Hepatocyte (in vitro differentiated cells): ENCODE measurements at regions not wholly inside any gene's neighbourhood (a gene's known extent, or its start where the extent isn't known, plus 50 kb on each side); places are given as distances from the start of the nearest gene placed in this dataset.

Experiments
- DNase-seq: peaks from one replicate; pipeline ENCODE4 v3.0.0-alpha.2; 2016; ENCODE audit warnings: low spot score
- H2AFZ ChIP-seq: fragments of 200-600 bp; sonication (generic); 2 replicates; pipeline ENCODE4 v1.6.0; 2016; ENCODE audit warnings: antibody characterized with exemption, mild to moderate bottlenecking
- H3K27ac ChIP-seq: fragments of 200-600 bp; sonication (generic); 2 replicates; pipeline ENCODE4 v1.5.1; 2016; ENCODE audit warnings: mild to moderate bottlenecking
- H3K27me3 ChIP-seq: fragments of 200-600 bp; sonication (generic); 2 replicates; pipeline ENCODE4 v1.6.1; 2016
- H3K36me3 ChIP-seq: fragments of 200-600 bp; sonication (generic); replicated peaks from 2 replicates; pipeline ENCODE4 v1.5.1; 2016; ENCODE audit warnings: low read depth; ENCODE audit not compliant: insufficient read depth
- H3K4me1 ChIP-seq: fragments of 200-600 bp; sonication (generic); 2 replicates; pipeline ENCODE4 v1.5.1; 2016; ENCODE audit warnings: mild to moderate bottlenecking, moderate library complexity; ENCODE audit not compliant: insufficient read depth
- H3K4me2 ChIP-seq: fragments of 200-600 bp; sonication (generic); 2 replicates; pipeline ENCODE4 v1.6.0; 2016
- H3K4me3 ChIP-seq: fragments of 200-600 bp; sonication (generic); 2 replicates; pipeline ENCODE4 v1.5.1; 2016; ENCODE audit warnings: mild to moderate bottlenecking
- H3K79me2 ChIP-seq: fragments of 200-600 bp; sonication (generic); 2 replicates; pipeline ENCODE4 v1.6.0; 2017; ENCODE audit warnings: mild to moderate bottlenecking
- H3K9me2 ChIP-seq: fragments of 200-600 bp; sonication (generic); replicated peaks from 2 replicates; pipeline ENCODE4 v1.6.0; 2017; ENCODE audit warnings: mild to moderate bottlenecking; ENCODE audit not compliant: insufficient read depth
- H3K9me3 ChIP-seq: fragments of 200-600 bp; sonication (generic); 2 replicates; pipeline ENCODE4 v1.5.1; 2016; ENCODE audit warnings: low read depth, mild to moderate bottlenecking
- H4K20me1 ChIP-seq: fragments of 200-600 bp; sonication (generic); 2 replicates; pipeline ENCODE4 v1.6.0; 2016; ENCODE audit warnings: mild to moderate bottlenecking; ENCODE audit not compliant: insufficient read depth, poor library complexity, severe bottlenecking
- CTCF ChIP-seq: fragments of 200-600 bp; sonication (generic); IDR thresholded peaks from 2 replicates; pipeline ENCODE4 v1.5.1; 2016; ENCODE audit warnings: antibody characterized with exemption, mild to moderate bottlenecking; ENCODE audit not compliant: poor library complexity
- EZH2 ChIP-seq: fragments of 200-600 bp; sonication (generic); IDR thresholded peaks from 2 replicates; pipeline ENCODE4 v1.6.1; 2016; ENCODE audit warnings: antibody characterized with exemption, mild to moderate bottlenecking, borderline replicate concordance
- EZH2phosphoT487 ChIP-seq: fragments of 200-600 bp; sonication (generic); IDR thresholded peaks from one replicate; pipeline ENCODE4 v1.6.1; 2018; ENCODE audit warnings: antibody characterized with exemption, mild to moderate bottlenecking, low read depth, moderate library complexity; ENCODE audit not compliant: unreplicated experiment, severe bottlenecking
- whole genome bisulfite sequencing: methylation state at CpG from one replicate; pipeline ENCODE4 v1.1.6; 2016; ENCODE audit warnings: low lambda C conversion rate; ENCODE audit errors: missing lambda C conversion rate; 5-methylcytosine and 5-hydroxymethylcytosine counted together

DNA sequence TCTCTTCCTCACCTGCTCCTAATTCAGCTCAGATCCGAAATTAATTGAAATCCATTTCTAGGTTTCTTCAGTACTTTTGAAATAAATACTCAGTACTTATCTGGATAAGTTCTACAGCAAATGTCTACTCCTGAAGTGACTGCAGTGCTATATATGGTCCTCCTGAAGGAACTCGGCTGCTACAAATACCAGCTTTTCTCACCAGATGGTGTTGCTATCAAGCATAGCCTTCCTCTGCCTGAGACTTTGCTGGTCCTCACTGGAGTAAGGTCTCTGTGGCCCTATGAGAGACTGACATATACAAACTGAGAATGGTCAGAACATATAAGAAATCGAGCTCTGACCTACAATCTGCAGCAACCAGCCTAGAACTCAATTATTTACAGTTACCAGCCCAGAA, 161.6 kb downstream of the NDFIP2 start:
- no peaks in the 10 kb centered on the region for H3K79me2 ChIP-seq
- TF ChIP-seq EZH2phosphoT487 (no peak), CTCF (no peak)
- H3K9me3 ChIP-seq: no peaks in the 10 kb centered on the region
- 89% methylated on average over 3 of the region's 3 CpGs for WGBS
- H3K4me1 ChIP-seq: peaks cover 4% of the 10 kb centered on the region
- H3K27ac ChIP-seq: no peak overlapping the region
- H3K36me3 ChIP-seq: no peaks in the 10 kb centered on the region
- no peak overlapping the region for H3K4me2 ChIP-seq
- no peaks in the 10 kb centered on the region for H4K20me1 ChIP-seq
- H2AFZ ChIP-seq: no peak overlapping the region
- H3K4me3 ChIP-seq: no peak overlapping the region
- no peak for DNase-seq
- H3K27me3 ChIP-seq: no peaks in the 10 kb centered on the region
- H3K9me2 ChIP-seq: no peaks in the 10 kb centered on the region

GRCh38 chr13:79637133-79637763, 156.3 kb downstream of the NDFIP2 start:
- no peak for DNase-seq
- no peak overlapping the region for H3K4me3 ChIP-seq

GRCh38 chr13:79631051-79631659, 150.2 kb downstream of the NDFIP2 start:
- Histone ChIP-seq H3K4me3 (no peak overlapping the region), H3K27me3 (no peaks in the 10 kb centered on the region), H3K4me1 (no peaks in the 10 kb centered on the region), H4K20me1 (no peaks in the 10 kb centered on the region), H3K9me3 (no peaks in the 10 kb centered on the region), H3K4me2 (no peak overlapping the region), H2AFZ (no peak overlapping the region), H3K36me3 (no peaks in the 10 kb centered on the region), H3K27ac (no peak overlapping the region), H3K9me2 (no peaks in the 10 kb centered on the region), H3K79me2 (no peaks in the 10 kb centered on the region)
- WGBS: 75% methylated on average over 3 of the region's 3 CpGs
- TF ChIP-seq EZH2phosphoT487: no peak
- peak; percentile 32 for TF ChIP-seq CTCF
- TF ChIP-seq EZH2: no peak
- DNase-seq: peak; percentile 59

More at GRCh38 chr13:79637133-79637763, 156.3 kb downstream of the NDFIP2 start:
- Histone ChIP-seq H2AFZ (no peak overlapping the region), H3K4me1 (no peaks in the 10 kb centered on the region), H3K27me3 (no peaks in the 10 kb centered on the region), H4K20me1 (no peaks in the 10 kb centered on the region), H3K36me3 (no peaks in the 10 kb centered on the region), H3K9me3 (no peaks in the 10 kb centered on the region), H3K79me2 (no peaks in the 10 kb centered on the region), H3K9me2 (no peaks in the 10 kb centered on the region), H3K27ac (no peak overlapping the region), H3K4me2 (no peak overlapping the region)
- WGBS: 53% methylated on average over 5 of the region's 5 CpGs
- no peak for TF ChIP-seq EZH2phosphoT487

- no peaks in the 10 kb centered on the region for H3K36me3 ChIP-seq
- H3K27ac ChIP-seq: no peak overlapping the region
- H3K9me2 ChIP-seq: no peaks in the 10 kb centered on the region
- H3K27me3 ChIP-seq: no peaks in the 10 kb centered on the region
- H3K4me2 ChIP-seq: peak overlapping the region; percentile 2
- H2AFZ ChIP-seq: no peak overlapping the region
- H3K4me1 ChIP-seq: no peaks in the 10 kb centered on the region
- no peaks in the 10 kb centered on the region for H3K9me3 ChIP-seq
- H4K20me1 ChIP-seq: no peaks in the 10 kb centered on the region
- no peak overlapping the region for H3K4me3 ChIP-seq
- H3K79me2 ChIP-seq: no peaks in the 10 kb centered on the region
- TF ChIP-seq CTCF: no peak
- no peak for TF ChIP-seq EZH2phosphoT487
- no peak for TF ChIP-seq EZH2
- 48% methylated on average over 4 of the region's 4 CpGs for WGBS
- DNase-seq: no peak
These were observed 147.5 kb downstream of the NDFIP2 start for GRCh38 chr13:79628463-79628862.
